ENCODE measurements at regions not wholly inside any gene's neighbourhood (a gene's known extent, or its start where the extent isn't known, plus 50 kb on each side); places are given as distances from the start of the nearest gene placed in this dataset.

- DNase-seq (ENCODE audit: low spot score), result no peak
Observed at GRCh38 chr9:18154661-18155060, 319.3 kb upstream of the ADAMTSL1 start.

DNA sequence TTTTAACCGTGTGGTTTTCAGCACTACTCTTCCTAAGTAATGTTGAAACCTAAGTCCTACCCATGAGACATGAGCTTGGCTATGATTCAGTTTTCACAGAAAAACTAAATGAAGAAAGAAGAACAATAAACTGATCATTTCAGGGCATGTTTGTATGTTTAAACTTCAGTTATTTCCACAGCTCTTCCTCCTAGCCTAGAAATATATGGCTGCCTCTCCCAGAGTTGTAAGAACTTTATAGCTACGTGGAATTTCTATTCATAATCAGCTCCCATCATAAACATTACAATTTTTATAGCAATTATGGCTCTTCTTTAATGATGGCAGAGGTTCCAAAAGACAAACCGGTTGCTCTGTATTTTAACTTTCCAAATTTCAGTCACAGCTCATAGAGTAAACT, 314.7 kb upstream of the ADAMTSL1 start:
- DNase-seq (ENCODE audit: low spot score), result no peak

DNA sequence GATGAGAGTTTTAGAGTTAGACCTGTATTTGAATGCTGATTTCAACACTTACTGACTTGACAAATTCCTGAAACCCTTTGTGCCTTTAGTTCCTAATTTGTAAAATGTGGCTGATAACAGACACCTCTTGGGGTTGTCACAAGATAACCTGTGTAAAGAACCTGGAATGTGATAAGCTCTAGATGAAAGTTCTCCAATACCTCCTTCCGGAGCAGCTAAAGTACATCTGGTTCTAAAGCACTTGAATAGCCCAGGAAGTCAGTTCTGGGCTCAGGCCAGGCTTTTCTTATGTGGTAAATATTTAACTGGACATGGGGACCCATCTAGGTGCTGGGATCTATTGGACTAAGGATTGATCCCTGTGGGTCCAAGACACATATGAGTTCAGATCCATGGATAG, 310.8 kb upstream of the ADAMTSL1 start:
- no peak for DNase-seq (ENCODE audit: low spot score)

DNA sequence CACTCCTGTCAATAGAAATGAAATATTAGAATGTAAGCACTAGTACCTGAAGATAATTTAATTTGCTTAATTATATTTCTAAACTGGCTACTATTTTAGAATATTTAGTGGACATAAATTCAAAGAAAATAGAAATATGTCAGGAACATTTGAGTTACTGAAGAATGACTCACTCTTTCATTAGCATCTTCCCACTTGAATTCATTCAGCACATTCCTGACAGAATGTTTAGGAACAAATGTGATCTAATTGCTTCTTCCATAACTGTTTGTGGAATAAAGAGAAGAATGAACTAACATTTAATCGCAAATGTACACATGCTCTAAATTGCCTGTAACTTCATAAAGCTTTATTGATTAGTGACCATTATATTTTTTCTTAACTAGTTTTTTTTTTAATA, 306.2 kb upstream of the ADAMTSL1 start:
- DNase-seq (ENCODE audit: low spot score), result no peak

DNA sequence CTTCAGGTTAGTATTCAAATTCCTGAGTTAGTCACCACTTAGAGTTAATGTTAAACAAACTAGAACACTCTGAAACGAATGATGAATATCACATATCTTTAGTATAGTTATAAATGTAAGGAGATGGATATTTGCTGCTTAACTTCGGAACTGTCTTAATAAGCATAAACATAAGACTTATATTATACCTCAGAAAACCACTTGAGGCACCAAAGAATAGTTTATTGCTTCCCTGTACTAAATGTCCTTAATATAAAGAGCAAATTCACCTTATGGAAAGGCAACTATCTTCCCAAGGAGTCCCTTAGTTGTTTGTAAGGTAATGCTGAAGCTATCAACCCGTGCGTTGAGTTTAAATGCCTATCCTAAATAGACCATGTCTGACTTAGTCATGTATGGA, 300.0 kb upstream of the ADAMTSL1 start:
- DNase-seq (ENCODE audit: low spot score), result no peak

DNA sequence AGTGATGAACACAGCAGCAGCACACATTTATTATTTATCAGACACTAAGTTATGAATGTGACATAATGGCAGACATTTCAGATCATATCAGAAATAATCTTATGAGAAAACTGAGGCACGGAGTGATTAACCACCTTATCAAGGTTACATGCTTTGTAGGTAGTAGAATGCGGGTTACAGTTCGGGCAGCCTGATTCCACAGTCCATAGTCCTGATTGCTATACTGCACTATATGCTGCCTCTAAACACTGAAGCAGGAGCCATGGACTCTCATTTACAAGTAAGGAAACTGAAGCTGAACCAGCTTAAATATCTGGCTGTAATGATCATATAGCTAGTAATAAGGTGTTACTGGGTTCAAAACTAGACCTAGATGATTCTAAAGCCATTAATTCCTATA, 291.3 kb upstream of the ADAMTSL1 start:
- DNase-seq (ENCODE audit: low spot score), result no peak

DNA sequence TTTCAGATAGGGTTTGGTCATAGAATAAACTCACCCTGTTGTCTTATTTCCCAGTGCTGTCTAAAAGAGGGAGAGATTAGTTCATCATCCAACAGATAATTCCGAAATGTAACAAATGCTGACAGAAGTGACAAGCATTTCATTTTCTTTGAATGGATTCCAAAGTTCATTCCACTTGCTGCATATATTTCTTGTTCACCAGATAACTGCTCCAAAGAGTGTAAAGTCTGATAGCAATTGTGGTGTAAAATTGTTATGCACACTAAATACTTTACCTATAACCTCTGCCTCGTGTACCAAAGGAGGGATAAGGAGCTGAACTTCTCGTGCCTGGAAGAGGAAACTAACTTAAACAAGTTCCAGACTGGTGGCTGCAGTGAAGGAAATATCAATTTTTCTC, 290.0 kb upstream of the ADAMTSL1 start:
- no peak for DNase-seq (ENCODE audit: low spot score)

- no peak for DNase-seq (ENCODE audit: low spot score)
Observed at GRCh38 chr9:18184401-18184800, 289.6 kb upstream of the ADAMTSL1 start.

- no peak for DNase-seq (ENCODE audit: low spot score)
Observed at GRCh38 chr9:18185196-18185595, 288.8 kb upstream of the ADAMTSL1 start.

DNA sequence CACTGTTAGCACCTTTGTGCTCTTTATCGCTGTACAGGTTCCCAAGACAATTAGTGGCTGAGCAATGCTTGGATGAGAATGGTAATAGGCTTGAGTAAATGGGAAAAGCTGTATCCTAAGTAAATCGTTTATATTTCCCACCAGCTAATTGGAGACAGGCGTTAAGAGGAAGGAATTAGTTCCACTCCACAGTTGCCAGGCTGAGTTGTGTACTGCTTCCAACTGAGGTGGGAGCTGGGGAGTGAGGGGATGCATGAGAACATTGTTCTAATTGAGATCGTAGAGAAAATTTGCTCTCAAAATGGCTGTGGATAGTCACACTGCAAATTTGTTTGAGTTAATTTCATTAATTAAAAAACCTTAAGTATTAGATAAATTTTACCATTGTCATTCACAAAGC, 285.0 kb upstream of the ADAMTSL1 start:
- no peak for DNase-seq (ENCODE audit: low spot score)

GRCh38 chr9:18189871-18190670, 283.9 kb upstream of the ADAMTSL1 start:
- no peak for DNase-seq (ENCODE audit: low spot score)

GRCh38 chr9:18190671-18191374, 283.1 kb upstream of the ADAMTSL1 start:
- no peak for DNase-seq (ENCODE audit: low spot score)

DNA sequence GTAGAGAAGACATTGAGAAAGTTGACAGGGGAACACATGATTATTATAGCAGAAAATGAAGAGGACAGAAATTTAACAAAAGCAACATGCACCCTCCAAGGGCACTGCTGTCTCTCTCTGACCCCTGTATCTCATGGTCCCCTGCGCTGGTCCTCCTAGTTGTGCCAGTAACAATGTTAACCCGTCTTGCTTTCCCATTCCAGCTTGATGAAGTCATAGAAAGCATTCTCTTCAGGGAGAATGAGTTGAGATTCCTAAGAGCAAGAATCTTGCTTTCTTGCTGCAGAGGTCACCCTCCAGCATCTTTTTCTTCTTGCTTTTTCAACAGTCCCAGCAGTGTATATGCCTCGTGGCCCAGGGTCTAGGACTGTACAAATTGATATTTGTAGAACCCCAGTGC, 279.6 kb upstream of the ADAMTSL1 start:
- DNase-seq (ENCODE audit: low spot score), result no peak

DNA sequence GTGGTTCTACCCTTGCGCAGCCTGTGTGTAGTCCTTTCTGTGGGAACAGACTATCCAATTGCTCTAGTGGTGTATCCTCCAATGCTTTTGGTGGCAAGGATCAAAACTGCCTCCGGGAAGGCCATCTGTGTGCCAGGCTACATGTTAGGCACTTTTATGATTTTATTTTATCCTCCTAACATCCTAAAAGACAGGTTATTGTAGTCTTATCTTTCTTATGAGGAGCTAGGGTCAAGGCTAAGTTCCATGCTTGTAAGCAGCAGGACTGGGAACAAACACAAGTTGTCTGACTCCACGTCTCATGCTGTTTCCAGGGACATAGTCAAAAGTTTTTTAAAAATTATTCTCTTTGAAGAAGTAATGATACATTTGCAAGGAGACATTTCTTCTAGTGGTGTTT, 278.7 kb upstream of the ADAMTSL1 start:
- no peak for DNase-seq (ENCODE audit: low spot score)

DNA sequence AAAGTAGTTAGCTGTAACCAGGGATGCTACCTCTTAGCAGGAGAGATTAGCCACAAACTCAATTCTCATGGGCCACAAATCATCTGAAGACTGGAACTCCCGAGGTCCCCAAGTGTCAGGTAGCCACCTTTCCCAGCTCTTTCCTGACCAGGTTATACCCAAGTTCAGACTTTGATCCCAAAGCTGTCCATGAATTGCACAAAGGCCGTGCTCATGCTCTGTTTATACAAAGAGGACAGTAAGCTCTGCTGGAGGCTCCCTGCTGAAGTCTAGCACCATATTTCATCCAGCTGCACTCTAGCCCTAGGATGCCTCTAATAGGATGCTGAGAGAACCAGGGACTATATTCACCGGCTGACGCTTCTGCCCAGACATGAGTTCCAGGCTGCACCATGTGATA, 271.0 kb upstream of the ADAMTSL1 start:
- DNase-seq (ENCODE audit: low spot score), result no peak

DNA sequence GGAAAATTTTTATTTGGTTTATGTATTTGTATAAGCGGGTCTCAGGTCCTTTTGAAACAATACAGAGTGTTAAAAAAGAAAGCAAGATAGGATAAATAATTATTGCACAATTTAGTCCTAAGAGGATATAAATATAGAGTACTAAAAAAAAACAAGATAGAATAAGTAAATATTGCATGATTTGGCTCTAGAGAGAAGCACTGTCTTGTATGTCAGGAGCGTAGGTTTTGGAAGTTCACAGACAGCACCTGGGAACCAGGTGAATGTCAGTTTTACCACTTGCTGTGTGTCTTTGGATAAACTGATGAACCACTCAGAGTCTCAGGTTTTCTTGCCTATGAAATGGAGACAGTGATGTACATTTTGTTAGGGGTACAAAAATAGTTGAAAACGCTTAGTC, 266.2 kb upstream of the ADAMTSL1 start:
- DNase-seq (ENCODE audit: low spot score), result no peak

DNA sequence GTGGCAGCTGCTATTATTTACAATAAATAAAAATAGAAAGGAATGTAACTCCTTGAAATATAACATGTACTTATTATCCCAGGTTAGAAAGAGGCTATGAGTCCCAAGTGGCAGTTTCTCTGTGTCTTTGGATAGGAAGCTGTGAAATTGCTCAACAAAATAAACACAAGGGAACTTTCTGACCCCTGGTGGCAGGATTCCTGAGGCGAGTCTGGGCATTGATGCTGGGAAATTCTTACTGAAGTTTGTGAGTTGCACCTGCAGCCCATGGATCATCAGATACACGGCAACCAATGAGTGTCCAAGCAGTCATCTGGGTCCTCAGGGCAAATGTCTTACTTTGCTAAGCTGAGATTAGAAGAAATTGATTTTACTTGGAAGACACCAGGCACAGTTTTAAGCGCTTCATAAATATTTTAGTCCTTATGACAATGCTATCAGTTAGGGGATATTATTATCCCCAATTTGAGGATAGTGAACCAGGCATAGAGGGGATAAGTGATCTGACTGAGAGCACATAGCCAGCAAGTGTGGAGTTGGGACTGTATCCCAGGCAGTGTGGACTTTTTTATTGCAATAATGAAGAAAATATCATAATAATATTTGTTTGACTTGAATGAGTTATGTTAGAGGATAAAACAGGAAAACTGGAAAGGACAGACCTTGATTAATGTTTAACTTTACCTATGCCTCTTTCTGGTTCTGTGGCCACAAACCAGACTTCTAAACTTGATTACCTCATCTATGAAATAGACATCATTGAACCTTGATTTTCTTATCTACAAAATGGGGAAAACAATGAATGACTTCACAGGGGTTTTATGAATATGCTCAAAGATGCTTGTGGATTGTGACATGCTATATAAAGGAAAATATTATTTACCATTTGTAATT, 265.5 kb upstream of the ADAMTSL1 start:
- peak; percentile 3 for DNase-seq (ENCODE audit: low spot score)

GRCh38 chr9:18215626-18216025, 258.3 kb upstream of the ADAMTSL1 start:
- DNase-seq (ENCODE audit: low spot score), result no peak

GRCh38 chr9:18216376-18216775, 257.6 kb upstream of the ADAMTSL1 start:
- no peak for DNase-seq (ENCODE audit: low spot score)

- DNase-seq (ENCODE audit: low spot score), result no peak
Observed at GRCh38 chr9:18228101-18228500, 245.9 kb upstream of the ADAMTSL1 start.

GRCh38 chr9:18229992-18230676, 243.8 kb upstream of the ADAMTSL1 start:
- DNase-seq (ENCODE audit: low spot score), result no peak

DNA sequence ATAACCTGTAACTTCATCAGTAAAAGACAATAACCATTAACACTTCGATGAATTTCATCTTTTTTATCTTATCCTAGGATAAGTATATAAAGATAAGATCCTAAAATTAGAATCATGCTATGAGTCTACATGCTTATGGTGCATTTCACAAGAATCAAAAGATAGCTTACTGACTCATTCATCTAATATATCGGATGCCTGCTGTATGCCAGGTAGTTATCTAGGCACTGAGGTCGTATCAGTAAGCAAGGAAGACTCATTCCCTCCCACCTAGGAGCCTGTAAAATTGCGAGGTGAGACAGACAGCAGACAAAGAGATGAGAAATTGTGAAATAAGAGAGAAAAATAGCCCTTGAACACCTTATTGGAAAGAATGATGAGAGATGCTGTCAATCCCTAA, 240.6 kb upstream of the ADAMTSL1 start:
- no peak for DNase-seq (ENCODE audit: low spot score)
